NCI-H1417 (cell line): ENCODE measurements at regions not wholly inside any gene's neighbourhood (a gene's known extent, or its start where the extent isn't known, plus 50 kb on each side); places are given as distances from the start of the nearest gene placed in this dataset.
A peak's percentile ranks its signal among the peaks of the same experiment; 100 is the strongest.

ENCODE experiments used
- DNase-seq, 3 experiments: peaks; one replicate each; lab custom pipeline; 2025; lab: John Stamatoyannopoulos, UW

- DNase-seq, result no peak
Observed at GRCh38 chr22:48599346-48599745, 1228.3 kb downstream of the BRD1 start.

- DNase-seq, result no peak
Observed at GRCh38 chr22:48596111-48596850, 1231.4 kb downstream of the BRD1 start.

GRCh38 chr22:48595511-48595905 is 1232.2 kb downstream of the BRD1 start:
- DNase-seq, result no peak

GRCh38 chr22:48594757-48595510 is 1232.7 kb downstream of the BRD1 start:
- no peak for DNase-seq

GRCh38 chr22:48594016-48594756 is 1233.5 kb downstream of the BRD1 start:
- DNase-seq, result no peak

- DNase-seq, result no peak
Observed at GRCh38 chr22:48593551-48593950, 1234.1 kb downstream of the BRD1 start.

GRCh38 chr22:48592931-48593330 is 1234.7 kb downstream of the BRD1 start:
- DNase-seq, result no peak

- DNase-seq, result no peak
Observed at GRCh38 chr22:48592488-48592887, 1235.2 kb downstream of the BRD1 start.

GRCh38 chr22:48592066-48592345 is 1235.7 kb downstream of the BRD1 start:
- DNase-seq, result no peak

GRCh38 chr22:48591286-48592065 is 1236.2 kb downstream of the BRD1 start:
- no peak for DNase-seq

GRCh38 chr22:48589901-48590300 is 1237.8 kb downstream of the BRD1 start:
- no peak for DNase-seq

GRCh38 chr22:48588878-48589450 is 1238.7 kb downstream of the BRD1 start:
- DNase-seq, result peak in 1 of 3 experiments; percentile 0

GRCh38 chr22:48588151-48588877 is 1239.4 kb downstream of the BRD1 start:
- DNase-seq, result no peak

- no peak for DNase-seq
Observed at GRCh38 chr22:48587236-48587865, 1240.3 kb downstream of the BRD1 start.

GRCh38 chr22:48586799-48587185 is 1240.9 kb downstream of the BRD1 start:
- no peak for DNase-seq

- no peak for DNase-seq
Observed at GRCh38 chr22:48585916-48586798, 1241.5 kb downstream of the BRD1 start.

GRCh38 chr22:48584170-48584569 is 1243.5 kb downstream of the BRD1 start:
- DNase-seq, result no peak

- DNase-seq, result no peak
Observed at GRCh38 chr22:48581796-48582469, 1245.7 kb downstream of the BRD1 start.

GRCh38 chr22:48581205-48581766 is 1246.4 kb downstream of the BRD1 start:
- no peak for DNase-seq
